Stimulated activated CD8-positive, alpha-beta memory T cell treated with anti-CD3 and anti-CD28 coated beads, Interleukin-7, amount 100 ng/mL, for 1 hour (primary cell): ENCODE measurements at regions not wholly inside any gene's neighbourhood (a gene's known extent, or its start where the extent isn't known, plus 50 kb on each side); places are given as distances from the start of the nearest gene placed in this dataset.
"Not testable (repeated sequence)": the region's sequence is repeated elsewhere in the genome, so short reads cannot be mapped to it uniquely, and the experiment has no call there.

Experiments used
- DNase-seq, 2 donors: peaks; one replicate each; pipeline ENCODE4 v3.0.0-alpha.2; 2020; ENCODE audit warnings: low read depth in 2 of 2

GRCh38 chr9:85077944-85078343, 408.4 kb downstream of the NTRK2 start:
- no peak for DNase-seq

- DNase-seq, result not testable (repeated sequence)
These were observed 407.6 kb downstream of the NTRK2 start for GRCh38 chr9:85077146-85077545.
